ENCODE measurements at regions not wholly inside any gene's neighbourhood (a gene's known extent, or its start where the extent isn't known, plus 50 kb on each side); places are given as distances from the start of the nearest gene placed in this dataset.
A peak's percentile ranks its signal among the peaks of the same experiment; 100 is the strongest.

- TF ChIP-seq ZFP3 (CRISPR knock-in tag; IDR thresholded peaks at IDR 0.05) (peak; percentile 97), CREB5 (CRISPR knock-in tag; IDR thresholded peaks at IDR 0.05; ENCODE audit: low read depth) (no peak), CSDC2 (CRISPR knock-in tag; IDR thresholded peaks at IDR 0.05) (no peak), ZNF565 (CRISPR knock-in tag; conservative IDR thresholded peaks at IDR 0.05; ENCODE audit: low read depth) (no peak), GLIS3 (CRISPR knock-in tag; IDR thresholded peaks at IDR 0.05) (no peak), ZNF70 (CRISPR knock-in tag; IDR thresholded peaks at IDR 0.05) (no peak), PATZ1 (CRISPR knock-in tag; IDR thresholded peaks at IDR 0.05; ENCODE audit: borderline replicate concordance) (no peak)
- ATAC-seq, result peak; percentile 70
Observed at GRCh38 chr1:201748335-201748734, 80.6 kb upstream of the IPO9 start.

- no peak for ATAC-seq
- no peak for TF ChIP-seq TCF4 (CRISPR knock-in tag; IDR thresholded peaks at IDR 0.05; ENCODE audit: borderline replicate concordance)
- TF ChIP-seq PPARA (CRISPR knock-in tag; IDR thresholded peaks at IDR 0.05; ENCODE audit: borderline replicate concordance), result no peak
- no peak for TF ChIP-seq SNAI2 (CRISPR knock-in tag; IDR thresholded peaks at IDR 0.05)
- TF ChIP-seq TOX (CRISPR knock-in tag; IDR thresholded peaks at IDR 0.05; ENCODE audit: borderline replicate concordance), result no peak
- no peak for TF ChIP-seq ZFP30 (CRISPR knock-in tag; IDR thresholded peaks at IDR 0.05)
- no peak for TF ChIP-seq ZFP3 (CRISPR knock-in tag; IDR thresholded peaks at IDR 0.05)
- TF ChIP-seq CSRNP3 (CRISPR knock-in tag; IDR thresholded peaks at IDR 0.05), result no peak
Observed at GRCh38 chr1:201749059-201749690, 79.8 kb upstream of the IPO9 start.

GRCh38 chr1:201750120-201750519 is 78.8 kb upstream of the IPO9 start:
- TF ChIP-seq TCF4 (CRISPR knock-in tag; IDR thresholded peaks at IDR 0.05; ENCODE audit: borderline replicate concordance), result no peak
- no peak for TF ChIP-seq ISL1 (CRISPR knock-in tag; IDR thresholded peaks at IDR 0.05)
- TF ChIP-seq OSR1 (CRISPR knock-in tag; IDR thresholded peaks at IDR 0.05), result no peak
- no peak for TF ChIP-seq GLIS3 (CRISPR knock-in tag; IDR thresholded peaks at IDR 0.05)
- TF ChIP-seq CSDC2 (CRISPR knock-in tag; IDR thresholded peaks at IDR 0.05), result no peak
- no peak for TF ChIP-seq ZNF565 (CRISPR knock-in tag; conservative IDR thresholded peaks at IDR 0.05; ENCODE audit: low read depth)
- no peak for ATAC-seq

GRCh38 chr1:201750934-201751333 is 78.0 kb upstream of the IPO9 start:
- ATAC-seq, result peak; percentile 20
- TF ChIP-seq OSR1 (CRISPR knock-in tag; IDR thresholded peaks at IDR 0.05), result no peak
- no peak for TF ChIP-seq TSHZ2 (CRISPR knock-in tag; IDR thresholded peaks at IDR 0.05)
- TF ChIP-seq SNAI2 (CRISPR knock-in tag; IDR thresholded peaks at IDR 0.05), result no peak
- no peak for TF ChIP-seq ZNF8 (CRISPR knock-in tag; IDR thresholded peaks at IDR 0.05)
- no peak for TF ChIP-seq CREB5 (CRISPR knock-in tag; IDR thresholded peaks at IDR 0.05; ENCODE audit: low read depth)

GRCh38 chr1:201751872-201752271 is 77.1 kb upstream of the IPO9 start:
- TF ChIP-seq TOX (CRISPR knock-in tag; IDR thresholded peaks at IDR 0.05; ENCODE audit: borderline replicate concordance) (peak; percentile 18; the same call in 1 of the 2 replicates), CSDC2 (CRISPR knock-in tag; IDR thresholded peaks at IDR 0.05) (no peak)
- no peak for ATAC-seq
